HL-60 (cell line): ENCODE measurements at regions not wholly inside any gene's neighbourhood (a gene's known extent, or its start where the extent isn't known, plus 50 kb on each side); places are given as distances from the start of the nearest gene placed in this dataset.

Experiments used
- DNase-seq, 2 experiments: peaks; one replicate each; pipeline ENCODE4 v3.0.0-alpha.2; 2010 to 2020; ENCODE audit warnings: low read depth in 1 of 2, low spot score in 1 of 2
- H3K27ac ChIP-seq: fragments of 250-450 bp; sonication (Bioruptor Pico); replicated peaks from 2 replicates; pipeline ENCODE4 v1.5.1; 2020; ENCODE audit warnings: mild to moderate bottlenecking, moderate library complexity
- H3K27me3 ChIP-seq: fragments of 250-450 bp; sonication (Bioruptor Pico); 2 replicates; pipeline ENCODE4 v1.5.1; 2021; ENCODE audit warnings: mild to moderate bottlenecking, moderate library complexity; ENCODE audit not compliant: insufficient read depth, poor library complexity, severe bottlenecking
- H3K4me3 ChIP-seq: replicated peaks from 2 replicates; pipeline ENCODE4 v1.5.1; 2011; ENCODE audit warnings: mild to moderate bottlenecking, control low read depth, low read length; ENCODE audit not compliant: insufficient read depth
- GABPA ChIP-seq: IDR thresholded peaks from 2 replicates; pipeline ENCODE4 v1.6.1; 2012; ENCODE audit warnings: low read depth
- POLR2AphosphoS5 ChIP-seq: IDR thresholded peaks from 2 replicates; pipeline ENCODE4 v1.6.1; 2012; ENCODE audit warnings: low read depth
- SPI1 ChIP-seq: IDR thresholded peaks from 2 replicates; pipeline ENCODE4 v1.6.1; 2012; ENCODE audit warnings: low read depth, mild to moderate bottlenecking, borderline replicate concordance
- TF ChIP-seq, protein P1 (sequence below): IDR thresholded peaks from one replicate; pipeline ENCODE4 v1.5.1; 2011; ENCODE audit warnings: low read length, control low read depth, inconsistent platforms; ENCODE audit not compliant: insufficient read depth
- TF ChIP-seq, protein P2 (sequence below): IDR thresholded peaks from 2 replicates; pipeline ENCODE4 v1.6.1; 2012; ENCODE audit warnings: low read depth; ENCODE audit not compliant: insufficient replicate concordance

DNA sequence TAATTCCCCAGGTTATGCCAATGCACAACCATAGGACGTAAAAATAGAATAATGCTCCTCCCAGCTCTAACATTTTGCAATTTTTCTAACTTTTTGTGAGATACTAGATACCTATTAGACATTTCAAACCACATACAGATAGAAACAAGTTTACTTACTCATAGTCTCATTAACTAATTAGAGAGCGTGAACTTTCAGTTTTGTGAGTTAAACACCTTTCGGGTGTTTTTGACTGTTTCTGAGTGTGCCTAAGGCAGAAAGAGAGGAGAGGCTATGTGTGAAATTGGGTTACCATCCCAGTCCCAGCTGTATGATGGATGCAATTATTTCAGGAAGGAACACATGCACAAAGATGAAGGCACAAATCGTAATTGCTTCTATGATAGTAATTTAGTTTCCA lies 300.4 kb upstream of the POU1F1 start:
- H3K27me3 ChIP-seq, result no peaks in the 10 kb centered on the region
- H3K4me3 ChIP-seq, result no peak overlapping the region
- no peak for DNase-seq
- H3K27ac ChIP-seq, result no peak overlapping the region
- TF ChIP-seq POLR2AphosphoS5, result no peak
- TF ChIP-seq, protein P1, sequence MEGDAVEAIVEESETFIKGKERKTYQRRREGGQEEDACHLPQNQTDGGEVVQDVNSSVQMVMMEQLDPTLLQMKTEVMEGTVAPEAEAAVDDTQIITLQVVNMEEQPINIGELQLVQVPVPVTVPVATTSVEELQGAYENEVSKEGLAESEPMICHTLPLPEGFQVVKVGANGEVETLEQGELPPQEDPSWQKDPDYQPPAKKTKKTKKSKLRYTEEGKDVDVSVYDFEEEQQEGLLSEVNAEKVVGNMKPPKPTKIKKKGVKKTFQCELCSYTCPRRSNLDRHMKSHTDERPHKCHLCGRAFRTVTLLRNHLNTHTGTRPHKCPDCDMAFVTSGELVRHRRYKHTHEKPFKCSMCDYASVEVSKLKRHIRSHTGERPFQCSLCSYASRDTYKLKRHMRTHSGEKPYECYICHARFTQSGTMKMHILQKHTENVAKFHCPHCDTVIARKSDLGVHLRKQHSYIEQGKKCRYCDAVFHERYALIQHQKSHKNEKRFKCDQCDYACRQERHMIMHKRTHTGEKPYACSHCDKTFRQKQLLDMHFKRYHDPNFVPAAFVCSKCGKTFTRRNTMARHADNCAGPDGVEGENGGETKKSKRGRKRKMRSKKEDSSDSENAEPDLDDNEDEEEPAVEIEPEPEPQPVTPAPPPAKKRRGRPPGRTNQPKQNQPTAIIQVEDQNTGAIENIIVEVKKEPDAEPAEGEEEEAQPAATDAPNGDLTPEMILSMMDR, result no peak
- TF ChIP-seq, protein P2, sequence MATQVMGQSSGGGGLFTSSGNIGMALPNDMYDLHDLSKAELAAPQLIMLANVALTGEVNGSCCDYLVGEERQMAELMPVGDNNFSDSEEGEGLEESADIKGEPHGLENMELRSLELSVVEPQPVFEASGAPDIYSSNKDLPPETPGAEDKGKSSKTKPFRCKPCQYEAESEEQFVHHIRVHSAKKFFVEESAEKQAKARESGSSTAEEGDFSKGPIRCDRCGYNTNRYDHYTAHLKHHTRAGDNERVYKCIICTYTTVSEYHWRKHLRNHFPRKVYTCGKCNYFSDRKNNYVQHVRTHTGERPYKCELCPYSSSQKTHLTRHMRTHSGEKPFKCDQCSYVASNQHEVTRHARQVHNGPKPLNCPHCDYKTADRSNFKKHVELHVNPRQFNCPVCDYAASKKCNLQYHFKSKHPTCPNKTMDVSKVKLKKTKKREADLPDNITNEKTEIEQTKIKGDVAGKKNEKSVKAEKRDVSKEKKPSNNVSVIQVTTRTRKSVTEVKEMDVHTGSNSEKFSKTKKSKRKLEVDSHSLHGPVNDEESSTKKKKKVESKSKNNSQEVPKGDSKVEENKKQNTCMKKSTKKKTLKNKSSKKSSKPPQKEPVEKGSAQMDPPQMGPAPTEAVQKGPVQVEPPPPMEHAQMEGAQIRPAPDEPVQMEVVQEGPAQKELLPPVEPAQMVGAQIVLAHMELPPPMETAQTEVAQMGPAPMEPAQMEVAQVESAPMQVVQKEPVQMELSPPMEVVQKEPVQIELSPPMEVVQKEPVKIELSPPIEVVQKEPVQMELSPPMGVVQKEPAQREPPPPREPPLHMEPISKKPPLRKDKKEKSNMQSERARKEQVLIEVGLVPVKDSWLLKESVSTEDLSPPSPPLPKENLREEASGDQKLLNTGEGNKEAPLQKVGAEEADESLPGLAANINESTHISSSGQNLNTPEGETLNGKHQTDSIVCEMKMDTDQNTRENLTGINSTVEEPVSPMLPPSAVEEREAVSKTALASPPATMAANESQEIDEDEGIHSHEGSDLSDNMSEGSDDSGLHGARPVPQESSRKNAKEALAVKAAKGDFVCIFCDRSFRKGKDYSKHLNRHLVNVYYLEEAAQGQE, result no peak
- TF ChIP-seq GABPA, result no peak
- TF ChIP-seq SPI1, result no peak

DNA sequence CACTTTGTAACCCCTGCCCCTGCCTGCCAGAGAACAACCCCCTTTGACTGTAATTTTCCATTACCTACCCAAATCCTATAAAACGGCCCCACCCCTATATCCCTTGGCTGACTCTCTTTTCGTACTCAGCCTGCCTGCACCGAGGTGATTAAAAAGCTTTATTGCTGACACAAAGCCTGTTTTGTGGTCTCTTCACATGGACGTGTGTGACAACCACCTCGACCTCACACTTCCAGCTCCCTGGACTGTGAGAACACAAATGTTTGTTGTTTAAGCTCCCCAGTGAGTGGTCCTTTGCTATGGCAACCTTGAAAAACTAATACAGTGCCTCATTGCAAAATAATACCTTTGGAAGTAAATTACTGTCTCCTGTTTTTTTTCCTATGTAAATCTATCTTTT lies 299.2 kb upstream of the POU1F1 start:
- Histone ChIP-seq H3K4me3 (no peak overlapping the region), H3K27ac (no peak overlapping the region), H3K27me3 (no peaks in the 10 kb centered on the region)
- TF ChIP-seq, protein P2, result no peak
- TF ChIP-seq, protein P1, result no peak
- TF ChIP-seq SPI1 (no peak), POLR2AphosphoS5 (no peak), GABPA (no peak)
- DNase-seq, result no peak

DNA sequence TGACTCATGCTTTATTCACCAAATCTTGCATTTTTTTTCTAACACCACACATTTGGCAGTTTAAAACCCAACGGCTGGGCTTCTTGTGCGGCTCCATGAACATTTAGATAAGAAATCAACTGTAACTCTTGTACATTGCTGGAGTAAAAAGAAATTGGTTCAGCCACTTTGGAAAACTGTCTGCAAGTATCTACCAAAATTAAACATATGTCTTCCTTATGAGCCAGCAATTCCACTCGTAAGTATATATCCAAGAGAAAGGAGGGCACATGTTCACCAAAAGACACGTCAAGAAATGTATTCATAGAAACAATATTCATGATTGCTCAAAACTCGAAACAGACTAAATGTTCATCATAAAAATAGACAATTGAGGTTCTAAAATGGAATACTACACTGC lies 291.9 kb upstream of the POU1F1 start:
- TF ChIP-seq, protein P1, result no peak
- no peak for TF ChIP-seq POLR2AphosphoS5
- no peak for TF ChIP-seq SPI1
- no peak for TF ChIP-seq GABPA
- TF ChIP-seq, protein P2, result no peak
- DNase-seq, result no peak
- H3K27ac ChIP-seq, result no peak overlapping the region
- no peaks in the 10 kb centered on the region for H3K27me3 ChIP-seq
- H3K4me3 ChIP-seq, result no peak overlapping the region
